Endodermal cell (in vitro differentiated cells): ENCODE measurements at regions not wholly inside any gene's neighbourhood (a gene's known extent, or its start where the extent isn't known, plus 50 kb on each side); places are given as distances from the start of the nearest gene placed in this dataset. TPM values are rescaled to one million over a fixed set of nuclear protein-coding genes. Genes with fewer than 3 reads are reported as not detected.

ENCODE experiments used
- DNase-seq: peaks from one replicate; pipeline ENCODE4 v3.0.0-alpha.2; 2017
- H3K27ac ChIP-seq: 2 replicates; pipeline ENCODE4 v1.5.1; 2013; ENCODE audit warnings: mild to moderate bottlenecking, low read depth, low read length, moderate library complexity
- H3K27me3 ChIP-seq: 2 replicates; pipeline ENCODE4 v1.6.1; 2013; ENCODE audit warnings: mild to moderate bottlenecking, low read length, moderate library complexity; ENCODE audit not compliant: insufficient read depth, control insufficient read depth, poor library complexity, severe bottlenecking
- H3K36me3 ChIP-seq: 2 replicates; pipeline ENCODE4 v1.7.0; 2013; ENCODE audit warnings: mild to moderate bottlenecking, low read length, moderate library complexity; ENCODE audit not compliant: control insufficient read depth, insufficient read depth
- H3K4me1 ChIP-seq: one replicate; pipeline ENCODE4 v1.7.0; 2013; ENCODE audit warnings: low read length; ENCODE audit not compliant: control insufficient read depth, insufficient read depth
- H3K4me3 ChIP-seq: 2 replicates; pipeline ENCODE4 v1.5.1; 2013; ENCODE audit warnings: mild to moderate bottlenecking, low read length, moderate library complexity
- H3K9ac ChIP-seq: 2 replicates; pipeline ENCODE4 v1.6.1; 2013; ENCODE audit warnings: mild to moderate bottlenecking, low read length, moderate library complexity; ENCODE audit not compliant: poor library complexity, severe bottlenecking; ENCODE audit errors: extremely low read depth
- H3K9me3 ChIP-seq: 2 replicates; pipeline ENCODE4 v1.6.1; 2013; ENCODE audit warnings: mild to moderate bottlenecking, low read length, moderate library complexity; ENCODE audit not compliant: control insufficient read depth
- H3K27ac Mint-ChIP-seq: 2 replicates; pipeline ENCODE4 v1.8.0; 2020; ENCODE audit warnings: mixed read lengths
- H3K27me3 Mint-ChIP-seq: 2 replicates; pipeline ENCODE4 v1.8.0; 2021; ENCODE audit warnings: mild to moderate bottlenecking, mixed read lengths; ENCODE audit not compliant: insufficient read depth
- H3K36me3 Mint-ChIP-seq: 2 replicates; pipeline ENCODE4 v1.8.0; 2020; ENCODE audit warnings: low read depth, mixed read lengths
- H3K4me1 Mint-ChIP-seq: 2 replicates; pipeline ENCODE4 v1.8.0; 2020; ENCODE audit warnings: mixed read lengths
- H3K4me3 Mint-ChIP-seq: 2 replicates; pipeline ENCODE4 v1.8.0; 2020; ENCODE audit warnings: mild to moderate bottlenecking, moderate library complexity, mixed read lengths
- H3K9me3 Mint-ChIP-seq: 2 replicates; pipeline ENCODE4 v1.8.0; 2020; ENCODE audit warnings: mild to moderate bottlenecking, mixed read lengths
- WGBS, 2 experiments: methylation state at CpG; one replicate each; pipeline versions ENCODE4 v1.1.5 to v1.1.7; 2013; ENCODE audit warnings: missing lambda C conversion rate in 2 of 2, mixed read lengths in 1 of 2; ENCODE audit not compliant: insufficient coverage in 1 of 2, insufficient read length in 1 of 2; 5-methylcytosine and 5-hydroxymethylcytosine counted together
- microRNA-seq: library from miRNA; unstranded; fragments of <30 nt; microRNA quantifications from one replicate; pipeline ENCODE4 v1.2.0, GENCODE V29; 2020; ENCODE audit warnings: borderline microRNAs expressed
- TF ChIP-seq, protein P1 (sequence below): fragments of 200-600 bp; sonication (generic); conservative IDR thresholded peaks from 2 replicates; pipeline ENCODE4 v1.5.0; 2021; ENCODE audit warnings: antibody characterized with exemption, mild to moderate bottlenecking

DNA sequence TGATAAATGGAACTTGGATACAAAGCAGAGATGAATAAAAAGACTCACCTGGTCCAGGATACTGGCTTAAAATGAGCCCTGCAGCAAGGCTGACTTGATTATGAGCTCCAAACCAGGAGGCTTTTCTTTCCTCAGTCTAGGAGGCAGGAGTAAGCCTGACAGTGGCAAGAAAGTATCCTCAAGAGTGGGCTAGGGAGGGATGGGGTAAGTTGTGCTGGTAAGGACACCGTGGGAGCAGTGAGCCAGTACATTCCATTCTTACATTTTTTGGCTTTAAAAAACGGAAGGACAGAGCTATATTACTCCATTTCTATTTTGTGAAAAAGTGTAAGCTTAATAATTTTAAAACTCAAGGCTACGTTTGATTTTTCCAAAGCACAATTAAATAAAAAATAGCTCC lies 187.1 kb upstream of the DDI1 start:
- H3K27me3 Mint-ChIP-seq: no peaks in the 10 kb centered on the region
- Histone ChIP-seq H3K27ac (no peak overlapping the region), H3K4me3 (no peak overlapping the region), H3K4me1 (no peaks in the 10 kb centered on the region), H3K9me3 (no peaks in the 10 kb centered on the region), H3K27me3 (no peaks in the 10 kb centered on the region), H3K9ac (no peak overlapping the region), H3K36me3 (no peaks in the 10 kb centered on the region)
- TF ChIP-seq, protein P1, sequence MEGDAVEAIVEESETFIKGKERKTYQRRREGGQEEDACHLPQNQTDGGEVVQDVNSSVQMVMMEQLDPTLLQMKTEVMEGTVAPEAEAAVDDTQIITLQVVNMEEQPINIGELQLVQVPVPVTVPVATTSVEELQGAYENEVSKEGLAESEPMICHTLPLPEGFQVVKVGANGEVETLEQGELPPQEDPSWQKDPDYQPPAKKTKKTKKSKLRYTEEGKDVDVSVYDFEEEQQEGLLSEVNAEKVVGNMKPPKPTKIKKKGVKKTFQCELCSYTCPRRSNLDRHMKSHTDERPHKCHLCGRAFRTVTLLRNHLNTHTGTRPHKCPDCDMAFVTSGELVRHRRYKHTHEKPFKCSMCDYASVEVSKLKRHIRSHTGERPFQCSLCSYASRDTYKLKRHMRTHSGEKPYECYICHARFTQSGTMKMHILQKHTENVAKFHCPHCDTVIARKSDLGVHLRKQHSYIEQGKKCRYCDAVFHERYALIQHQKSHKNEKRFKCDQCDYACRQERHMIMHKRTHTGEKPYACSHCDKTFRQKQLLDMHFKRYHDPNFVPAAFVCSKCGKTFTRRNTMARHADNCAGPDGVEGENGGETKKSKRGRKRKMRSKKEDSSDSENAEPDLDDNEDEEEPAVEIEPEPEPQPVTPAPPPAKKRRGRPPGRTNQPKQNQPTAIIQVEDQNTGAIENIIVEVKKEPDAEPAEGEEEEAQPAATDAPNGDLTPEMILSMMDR: no peak
- H3K36me3 Mint-ChIP-seq: no peaks in the 10 kb centered on the region
- H3K4me1 Mint-ChIP-seq: peaks cover 3% of the 10 kb centered on the region
- H3K4me3 Mint-ChIP-seq: no peak overlapping the region
- no peak overlapping the region for H3K27ac Mint-ChIP-seq
- WGBS, 2 experiments: 97% methylated on average over 3 of the region's 3 CpGs; no CpG with 5 or more reads in 1 of the 2 experiments
- no peaks in the 10 kb centered on the region for H3K9me3 Mint-ChIP-seq
- no peak for DNase-seq

DNA sequence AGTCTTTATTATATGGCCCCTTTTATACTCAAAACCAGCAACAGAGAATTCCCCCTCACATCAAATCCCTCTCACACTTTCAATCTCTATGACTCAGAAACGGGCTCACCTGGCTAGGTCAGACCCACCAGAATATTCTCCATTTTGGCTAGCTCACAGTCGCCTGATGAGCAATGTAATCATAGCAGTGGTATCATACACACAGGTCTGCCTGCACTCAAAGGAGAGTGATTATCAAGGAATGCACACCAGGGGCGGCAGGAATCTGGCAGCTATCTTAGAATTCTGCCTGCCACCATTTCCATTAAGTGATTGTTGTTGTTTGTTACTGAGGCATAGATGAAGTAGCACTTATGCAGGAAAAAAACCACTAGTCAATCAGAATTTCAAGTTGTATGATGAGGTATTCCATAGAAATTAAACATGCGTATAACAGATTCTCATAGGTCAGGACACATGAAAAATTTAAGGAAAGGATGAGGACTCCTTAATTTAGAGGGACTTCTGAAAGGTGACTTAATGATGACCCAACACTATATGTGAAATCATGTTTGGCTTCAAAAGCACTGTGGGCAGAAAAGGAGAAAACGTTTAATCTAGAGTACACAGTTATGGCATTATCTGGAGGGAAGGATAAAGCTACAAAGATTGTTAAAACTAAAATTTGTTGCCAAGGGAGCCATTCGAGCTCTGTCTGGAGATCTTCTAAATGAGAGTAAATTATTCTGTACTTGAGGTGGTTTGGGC lies 185.8 kb upstream of the DDI1 start:
- Histone ChIP-seq H3K36me3 (no peaks in the 10 kb centered on the region), H3K27me3 (no peaks in the 10 kb centered on the region), H3K4me1 (no peaks in the 10 kb centered on the region), H3K9ac (no peak overlapping the region), H3K9me3 (no peaks in the 10 kb centered on the region), H3K4me3 (no peak overlapping the region), H3K27ac (no peak overlapping the region)
- H3K36me3 Mint-ChIP-seq: no peaks in the 10 kb centered on the region
- no peak overlapping the region for H3K4me3 Mint-ChIP-seq
- no peaks in the 10 kb centered on the region for H3K27me3 Mint-ChIP-seq
- 81 to 95% methylated on average over 4 to 6 of the region's 6 CpGs for WGBS, 2 experiments
- H3K9me3 Mint-ChIP-seq: peaks cover 2% of the 10 kb centered on the region
- DNase-seq: no peak
- no peak overlapping the region for H3K27ac Mint-ChIP-seq
- no peaks in the 10 kb centered on the region for H3K4me1 Mint-ChIP-seq
- TF ChIP-seq, protein P1: no peak

GRCh38 chr11:103851166-103851651 lies 185.2 kb upstream of the DDI1 start:
- no peaks in the 10 kb centered on the region for H3K36me3 ChIP-seq
- H3K9me3 ChIP-seq: no peaks in the 10 kb centered on the region
- Mint-ChIP-seq H3K9me3 (peaks cover 2% of the 10 kb centered on the region), H3K36me3 (no peaks in the 10 kb centered on the region), H3K4me3 (no peak overlapping the region), H3K4me1 (no peaks in the 10 kb centered on the region), H3K27ac (no peak overlapping the region), H3K27me3 (no peaks in the 10 kb centered on the region)
- DNase-seq: no peak
- WGBS, 2 experiments: 86 to 91% methylated on average over 1 to 3 of the region's 3 CpGs
- no peak overlapping the region for H3K27ac ChIP-seq
- no peak overlapping the region for H3K9ac ChIP-seq
- H3K27me3 ChIP-seq: no peaks in the 10 kb centered on the region
- TF ChIP-seq, protein P1: no peak
- no peak overlapping the region for H3K4me3 ChIP-seq
- no peaks in the 10 kb centered on the region for H3K4me1 ChIP-seq

Small RNA genes in the stretch of these regions (microRNA-seq; reads per million reads assigned to microRNA genes)
- not detected for gene MIR4693
